B cell (primary cell): ENCODE measurements at regions not wholly inside any gene's neighbourhood (a gene's known extent, or its start where the extent isn't known, plus 50 kb on each side); places are given as distances from the start of the nearest gene placed in this dataset.

ENCODE experiments used
- ATAC-seq: fragments of 200-7000 bp; cut with Tn5 transposase; one replicate; pipeline ENCODE4 v1.10.0; 2021; ENCODE audit warnings: low read depth, mild to moderate bottlenecking, moderate number of reproducible peaks, moderate library complexity
- CTCF ChIA-PET: fragments of 350-600 bp; sonication (Branson Sonifier 250); formaldehyde crosslinking; loops from one replicate; lab custom pipeline; 2021; ENCODE audit warnings: antibody characterized with exemption, inconsistent platforms; lab: Charles Lee
- POLR2A ChIA-PET: fragments of 350-600 bp; sonication (Branson Sonifier 250); formaldehyde crosslinking; loops from one replicate; lab custom pipeline; 2021; ENCODE audit warnings: antibody characterized with exemption; lab: Charles Lee
- DNase-seq: peaks from one replicate; pipeline ENCODE4 v3.0.0; 2013
- H2AFZ ChIP-seq: 2 replicates; pipeline ENCODE4 v1.6.1; 2012; ENCODE audit warnings: mild to moderate bottlenecking, low read depth, low read length; ENCODE audit not compliant: insufficient read depth, poor library complexity, severe bottlenecking
- H3K27ac ChIP-seq, 2 donors: 1 replicate in 1 of 2; 2 replicates in 1 of 2; pipeline ENCODE4 v1.5.1; 2012 to 2013; ENCODE audit warnings: low read length in 2 of 2, mild to moderate bottlenecking in 2 of 2, moderate library complexity in 1 of 2
- H3K27me3 ChIP-seq, 4 experiments: fragments of 200-600 bp in 1 of 4; sonication (generic) in 1 of 4; replicated peaks in 1 of 4; 1 replicate in 2 of 4; 2 replicates in 2 of 4; pipeline versions ENCODE4 v1.6.1 to v1.7.0; 2013 to 2016; ENCODE audit warnings: low read length in 3 of 4, mild to moderate bottlenecking in 2 of 4, mixed read lengths in 1 of 4, moderate library complexity in 1 of 4; ENCODE audit not compliant: insufficient read depth in 4 of 4, control insufficient read depth in 3 of 4; ENCODE audit errors: control extremely low read depth in 1 of 4
- H3K36me3 ChIP-seq, 2 experiments: replicated peaks in 1 of 2; 1 replicate in 1 of 2; 2 replicates in 1 of 2; pipeline versions ENCODE4 v1.6.1 to v1.7.1; 2013; ENCODE audit warnings: low read length in 1 of 2; ENCODE audit not compliant: insufficient read depth in 2 of 2, control insufficient read depth in 1 of 2; ENCODE audit errors: control extremely low read depth in 1 of 2, extremely low read depth in 1 of 2
- H3K4me1 ChIP-seq, 2 donors: fragments of 200-600 bp in 1 of 2; sonication (generic) in 1 of 2; 1 replicate in 1 of 2; 2 replicates in 1 of 2; pipeline versions ENCODE4 v1.5.1 to v1.6.1; 2013 to 2017; ENCODE audit warnings: low read length in 2 of 2; ENCODE audit not compliant: control insufficient read depth in 2 of 2, insufficient read depth in 2 of 2
- H3K4me2 ChIP-seq: replicated peaks from 2 replicates; pipeline ENCODE3; 2012; ENCODE audit warnings: mild to moderate bottlenecking, low read depth, low read length; ENCODE audit not compliant: poor library complexity, severe bottlenecking
- H3K4me3 ChIP-seq, 5 experiments: fragments of 200-600 bp in 1 of 5; sonication (generic) in 1 of 5; 1 replicate in 3 of 5; 2 replicates in 2 of 5; pipeline versions ENCODE4 v1.5.1 to v1.7.0; 2011 to 2016; ENCODE audit warnings: low read length in 4 of 5, mild to moderate bottlenecking in 4 of 5, low read depth in 2 of 5, control low read depth in 1 of 5, moderate library complexity in 1 of 5; ENCODE audit not compliant: insufficient read depth in 1 of 5; ENCODE audit errors: control extremely low read depth in 1 of 5, extremely low read depth in 1 of 5
- H3K79me2 ChIP-seq: fragments of 200-600 bp; sonication (generic); one replicate; pipeline ENCODE4 v1.6.0; 2016; ENCODE audit warnings: low read length; ENCODE audit not compliant: control insufficient read depth, insufficient read depth
- H3K9ac ChIP-seq: fragments of 200-600 bp; sonication (generic); 2 replicates; pipeline ENCODE4 v1.6.1; 2017; ENCODE audit warnings: mild to moderate bottlenecking, low read length, moderate library complexity
- H3K9me3 ChIP-seq, 3 donors: one replicate each; pipeline versions ENCODE4 v1.6.1 to v1.7.1; 2013; ENCODE audit warnings: low read length in 2 of 3; ENCODE audit not compliant: control insufficient read depth in 2 of 3, insufficient read depth in 1 of 3; ENCODE audit errors: control extremely low read depth in 1 of 3
- H4K20me1 ChIP-seq: 2 replicates; pipeline ENCODE4 v1.6.0; 2012; ENCODE audit warnings: mild to moderate bottlenecking, low read length; ENCODE audit not compliant: insufficient read depth, control insufficient read depth, poor library complexity, severe bottlenecking
- H3K27ac Mint-ChIP-seq: one replicate; pipeline ENCODE4 v1.8.0; 2021; ENCODE audit warnings: mixed read lengths
- H3K27me3 Mint-ChIP-seq: one replicate; pipeline ENCODE4 v1.8.0; 2021; ENCODE audit warnings: mixed read lengths
- H3K4me1 Mint-ChIP-seq: one replicate; pipeline ENCODE4 v1.8.0; 2021; ENCODE audit warnings: mixed read lengths
- H3K4me3 Mint-ChIP-seq: one replicate; pipeline ENCODE4 v1.8.0; 2021; ENCODE audit warnings: mixed read lengths
- H3K9me3 Mint-ChIP-seq: one replicate; pipeline ENCODE4 v1.8.0; 2022; ENCODE audit warnings: mixed read lengths; ENCODE audit not compliant: insufficient read depth
- CTCF ChIP-seq: fragments of 200-600 bp; IDR thresholded peaks from one replicate; pipeline ENCODE4 v1.8.0; 2022; ENCODE audit warnings: antibody characterized with exemption, mild to moderate bottlenecking
- EZH2 ChIP-seq: IDR thresholded peaks from 2 replicates; pipeline ENCODE4 v1.6.1; 2012; ENCODE audit warnings: borderline replicate concordance, low read depth, mild to moderate bottlenecking, moderate library complexity, low read length; ENCODE audit not compliant: insufficient read depth, poor library complexity, severe bottlenecking
- WGBS: methylation state at CpG from one replicate; pipeline ENCODE4 v1.1.5; 2013; ENCODE audit warnings: missing lambda C conversion rate; ENCODE audit not compliant: insufficient coverage; 5-methylcytosine and 5-hydroxymethylcytosine counted together
- intact Hi-C: fragments of 100-400 bp; cut with micrococcal nuclease; formaldehyde crosslinking; loops from one replicate; pipeline ENCODE4 v1.10.0; 2022

DNA sequence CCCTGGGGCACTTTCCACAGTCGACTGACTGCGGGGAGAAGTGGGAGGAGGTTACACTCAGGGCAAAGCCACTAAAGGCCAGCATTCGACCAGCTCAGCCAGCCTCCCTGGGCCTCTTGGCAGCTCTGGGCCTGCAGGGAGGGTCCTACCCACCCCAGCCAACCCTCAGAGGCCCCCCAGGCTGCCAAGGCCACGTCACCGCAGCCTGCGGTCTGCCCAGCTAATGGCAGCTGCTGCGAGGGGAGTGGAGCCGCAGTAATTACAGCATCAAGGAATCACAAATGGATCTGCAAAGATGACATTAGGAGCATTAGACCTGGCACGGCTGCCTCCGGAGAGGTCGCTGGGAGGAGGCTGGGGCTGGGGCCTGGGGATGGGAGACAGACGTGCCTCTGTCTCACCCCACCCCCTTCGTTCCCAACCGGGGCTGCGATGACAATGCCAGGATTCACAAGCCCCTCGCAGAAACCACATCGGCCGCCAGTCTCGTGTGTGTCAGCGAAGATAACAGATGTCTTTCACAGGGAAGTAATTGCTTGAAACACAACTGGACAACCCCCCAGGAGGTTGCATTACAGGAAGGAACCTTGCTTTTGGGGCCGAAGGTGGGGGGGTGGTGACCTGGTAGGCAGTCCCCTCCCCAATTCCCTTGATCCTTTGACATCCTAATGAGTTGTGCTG lies 367.6 kb downstream of the BCOR start:
- POLR2A ChIA-PET: no interaction called here
- Histone ChIP-seq H4K20me1 (no peaks in the 10 kb centered on the region), H3K27me3 (peaks cover 0 to 13% (median 2%) of the 10 kb centered on the region in 4 experiments), H3K36me3 (no peaks in the 10 kb centered on the region), H3K27ac (no peak overlapping the region), H3K4me1 (peaks cover 6 to 8% of the 10 kb centered on the region in 2 donors), H3K9ac (no peak overlapping the region), H3K9me3 (no peaks in the 10 kb centered on the region), H3K79me2 (no peaks in the 10 kb centered on the region), H2AFZ (peak overlapping the region; percentile 32), H3K4me2 (peak overlapping the region; percentile 48), H3K4me3 (no peak overlapping the region)
- ATAC-seq (no peak), DNase-seq (no peak)
- intact Hi-C loops: loop anchor here (5.0 kb wide), 2 partner anchors 282 to 537 kb away; no protein-coding TSS in a partner anchor
- CTCF ChIA-PET: interaction anchor here (0.8 to 1.5 kb wide), 12 partner anchors 16 to 742 kb away, joined by 3 to 13 read pairs (median 3); no protein-coding TSS in a partner anchor
- peaks cover 5% of the 10 kb centered on the region for H3K27me3 Mint-ChIP-seq
- H3K4me1 Mint-ChIP-seq: peaks cover 4% of the 10 kb centered on the region
- TF ChIP-seq EZH2 (no peak), CTCF (no peak)
- H3K9me3 Mint-ChIP-seq: no peaks in the 10 kb centered on the region
- no peak overlapping the region for H3K27ac Mint-ChIP-seq
- WGBS: 56% methylated on average over 8 of the region's 21 CpGs
- H3K4me3 Mint-ChIP-seq: no peak overlapping the region

GRCh38 chrX:39730662-39731329 lies 367.0 kb downstream of the BCOR start:
- H3K27ac Mint-ChIP-seq: no peak overlapping the region

More at GRCh38 chrX:39730662-39731329, 367.0 kb downstream of the BCOR start:
- ChIA-PET CTCF (interaction anchor here (0.6 to 1.5 kb wide), 15 partner anchors 10 to 741 kb away, joined by 3 to 13 read pairs (median 3); no protein-coding TSS in a partner anchor), POLR2A (no interaction called here)
- intact Hi-C loops: loop anchor here (5.0 kb wide), 2 partner anchors 282 to 537 kb away; no protein-coding TSS in a partner anchor
- peak overlapping the region; percentile 48 for H3K4me2 ChIP-seq
- Mint-ChIP-seq H3K9me3 (no peaks in the 10 kb centered on the region), H3K27me3 (peaks cover 5% of the 10 kb centered on the region), H3K4me1 (peaks cover 4% of the 10 kb centered on the region), H3K4me3 (peak overlapping the region; percentile 35)
- H3K27me3 ChIP-seq: peaks cover 0 to 13% (median 2%) of the 10 kb centered on the region in 4 experiments
- peak; percentile 57 for DNase-seq
- no peak overlapping the region for H3K4me3 ChIP-seq
- ATAC-seq: peak; percentile 60
- H3K4me1 ChIP-seq: peaks cover 6 to 8% of the 10 kb centered on the region in 2 donors
- no peaks in the 10 kb centered on the region for H3K36me3 ChIP-seq
- no peak overlapping the region for H3K9ac ChIP-seq
- WGBS: 0% methylated on average over 10 of the region's 19 CpGs
- peak overlapping the region; percentile 32 for H2AFZ ChIP-seq
- no peaks in the 10 kb centered on the region for H3K9me3 ChIP-seq
- H3K79me2 ChIP-seq: no peaks in the 10 kb centered on the region
- no peak overlapping the region for H3K27ac ChIP-seq
- H4K20me1 ChIP-seq: no peaks in the 10 kb centered on the region
- TF ChIP-seq CTCF (peak; percentile 43), EZH2 (no peak)
